ENCODE measurements at regions not wholly inside any gene's neighbourhood (a gene's known extent, or its start where the extent isn't known, plus 50 kb on each side); places are given as distances from the start of the nearest gene placed in this dataset.
"Not testable (repeated sequence)": the region's sequence is repeated elsewhere in the genome, so short reads cannot be mapped to it uniquely, and the experiment has no call there.

- no peaks in the 10 kb centered on the region for H3K9me3 ChIP-seq
- no peak overlapping the region for H3K27ac ChIP-seq
- TF ChIP-seq EP300 (IDR thresholded peaks at IDR 0.05) (no peak), CTCF (IDR thresholded peaks at IDR 0.05) (no peak), POLR2A (IDR thresholded peaks at IDR 0.05) (no peak)
- H3K4me3 ChIP-seq: no peak overlapping the region
- no peaks in the 10 kb centered on the region for H3K4me1 ChIP-seq
- H3K36me3 ChIP-seq: no peaks in the 10 kb centered on the region
- no peak for DNase-seq (ENCODE audit: low spot score in 2 of 2)
- 44 to 54% methylated on average over 3 of the region's 3 CpGs for WGBS, 2 donors
- H3K27me3 ChIP-seq: no peaks in the 10 kb centered on the region
Observed at GRCh38 chr18:61628085-61628484, 264.7 kb downstream of the RNF152 start.

GRCh38 chr18:61624631-61625030 lies 268.2 kb downstream of the RNF152 start:
- not testable (repeated sequence) for H3K27ac ChIP-seq; DNase-seq (ENCODE audit: low spot score in 2 of 2); H3K4me3 ChIP-seq; H3K36me3 ChIP-seq; H3K9me3 ChIP-seq; H3K4me1 ChIP-seq; H3K27me3 ChIP-seq
- WGBS, 2 donors: 77 to 84% methylated on average over 3 of the region's 3 CpGs

GRCh38 chr18:61619783-61620182 lies 273.0 kb downstream of the RNF152 start:
- Histone ChIP-seq H3K27ac (no peak overlapping the region), H3K36me3 (no peaks in the 10 kb centered on the region), H3K4me3 (no peak overlapping the region), H3K9me3 (no peaks in the 10 kb centered on the region), H3K27me3 (no peaks in the 10 kb centered on the region), H3K4me1 (no peaks in the 10 kb centered on the region)
- DNase-seq (ENCODE audit: low spot score in 2 of 2): no peak
- TF ChIP-seq EP300 (IDR thresholded peaks at IDR 0.05) (no peak), POLR2A (IDR thresholded peaks at IDR 0.05) (no peak), CTCF (IDR thresholded peaks at IDR 0.05) (no peak)
- 61 to 67% methylated on average over 1 of the region's 1 CpG for WGBS, 2 donors

- TF ChIP-seq EP300 (IDR thresholded peaks at IDR 0.05) (no peak), CTCF (IDR thresholded peaks at IDR 0.05) (no peak), POLR2A (IDR thresholded peaks at IDR 0.05) (no peak)
- H3K4me1 ChIP-seq: no peaks in the 10 kb centered on the region
- 59 to 76% methylated on average over 3 of the region's 3 CpGs for WGBS, 2 donors
Observed at GRCh38 chr18:61618816-61619215, 274.0 kb downstream of the RNF152 start.

GRCh38 chr18:61616111-61616610 lies 276.6 kb downstream of the RNF152 start:
- DNase-seq (ENCODE audit: low spot score in 2 of 2): no peak
- no peaks in the 10 kb centered on the region for H3K4me1 ChIP-seq
- WGBS, 2 donors: 82 to 84% methylated on average over 4 of the region's 4 CpGs
- H3K27ac ChIP-seq: no peak overlapping the region
- no peak overlapping the region for H3K4me3 ChIP-seq
- no peaks in the 10 kb centered on the region for H3K27me3 ChIP-seq
- no peaks in the 10 kb centered on the region for H3K9me3 ChIP-seq
- TF ChIP-seq EP300 (IDR thresholded peaks at IDR 0.05): no peak
- no peak for TF ChIP-seq POLR2A (IDR thresholded peaks at IDR 0.05)
- no peak for TF ChIP-seq CTCF (IDR thresholded peaks at IDR 0.05)
- no peaks in the 10 kb centered on the region for H3K36me3 ChIP-seq

More at GRCh38 chr18:61618816-61619215, 274.0 kb downstream of the RNF152 start:
- no peak for DNase-seq (ENCODE audit: low spot score in 2 of 2)
- Histone ChIP-seq H3K4me3 (no peak overlapping the region), H3K27ac (no peak overlapping the region), H3K27me3 (no peaks in the 10 kb centered on the region), H3K9me3 (no peaks in the 10 kb centered on the region), H3K36me3 (no peaks in the 10 kb centered on the region)

- no peak for DNase-seq (ENCODE audit: low spot score in 2 of 2)
- TF ChIP-seq CTCF (IDR thresholded peaks at IDR 0.05) (no peak), POLR2A (IDR thresholded peaks at IDR 0.05) (no peak), EP300 (IDR thresholded peaks at IDR 0.05) (no peak)
- Histone ChIP-seq H3K27ac (no peak overlapping the region), H3K27me3 (no peaks in the 10 kb centered on the region), H3K36me3 (no peaks in the 10 kb centered on the region), H3K4me1 (no peaks in the 10 kb centered on the region), H3K9me3 (no peaks in the 10 kb centered on the region), H3K4me3 (no peak overlapping the region)
Observed at GRCh38 chr18:61612517-61612916, 279.3 kb downstream of the CDH20 start.

Measured in tibial nerve (tissue), 4 donors.